T-helper 9 cell (primary cell): ENCODE measurements at regions not wholly inside any gene's neighbourhood (a gene's known extent, or its start where the extent isn't known, plus 50 kb on each side); places are given as distances from the start of the nearest gene placed in this dataset.
"Not testable (repeated sequence)": the region's sequence is repeated elsewhere in the genome, so short reads cannot be mapped to it uniquely, and the experiment has no call there.

Experiments
- DNase-seq: peaks from one replicate; pipeline ENCODE4 v3.0.0-alpha.2; 2020

DNA sequence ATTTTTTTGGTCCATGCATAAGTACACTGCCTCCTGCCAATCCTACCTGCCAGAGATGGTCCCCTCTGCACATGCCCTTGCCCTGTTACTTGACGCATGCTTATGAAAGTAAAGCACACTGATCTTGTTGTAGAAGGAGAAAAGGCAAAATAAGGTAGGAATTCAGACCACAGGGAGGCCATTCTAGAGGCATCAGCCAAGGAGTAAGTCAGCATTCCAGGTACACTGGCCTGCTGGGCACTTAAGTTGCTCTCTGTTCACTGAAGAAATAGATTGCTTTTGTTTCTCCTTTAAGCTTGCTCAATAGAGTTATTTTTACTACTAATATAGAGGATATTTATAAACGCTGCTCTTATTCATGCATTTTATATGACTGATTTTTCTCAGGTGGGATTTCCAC lies 604.4 kb downstream of the TDRD15 start:
- no peak for DNase-seq

DNA sequence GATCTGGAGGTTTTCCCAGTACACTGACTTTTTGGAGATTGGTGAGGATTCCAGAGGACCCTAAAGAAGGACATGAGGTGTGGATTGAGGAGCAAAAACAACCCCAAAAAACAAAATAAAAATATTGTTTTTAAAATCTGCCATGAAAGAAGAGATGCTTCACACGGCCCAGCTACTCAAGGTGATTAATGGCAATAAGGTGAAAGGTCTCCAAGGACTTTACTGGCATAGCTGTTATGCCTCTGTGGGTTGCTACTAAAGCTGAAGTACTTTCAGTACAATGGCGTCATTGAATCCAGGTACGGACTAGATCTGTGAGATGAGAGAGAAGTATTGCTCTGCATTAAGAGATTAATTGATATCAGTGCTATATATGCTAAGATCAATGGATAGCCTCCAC lies 606.4 kb downstream of the TDRD15 start:
- DNase-seq = no peak

DNA sequence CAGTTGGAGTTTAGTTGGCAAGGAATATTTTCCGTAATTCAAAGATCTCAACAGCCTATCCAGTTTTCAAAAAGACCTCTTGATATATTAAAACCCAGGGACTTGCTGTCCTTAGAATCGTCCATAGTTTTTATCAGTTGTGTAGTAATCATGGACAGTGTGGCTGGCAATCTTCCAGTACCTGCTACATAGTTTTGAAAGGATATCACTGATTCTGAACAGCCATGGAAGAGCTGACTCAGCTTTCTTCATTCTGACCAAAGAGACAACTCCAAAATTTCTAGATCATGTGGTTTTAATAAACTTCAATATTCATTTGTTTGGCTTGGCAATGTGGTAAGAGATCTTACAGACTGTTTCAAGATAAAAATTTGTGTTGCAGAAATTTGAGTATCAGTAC lies 616.7 kb downstream of the TDRD15 start:
- no peak for DNase-seq

DNA sequence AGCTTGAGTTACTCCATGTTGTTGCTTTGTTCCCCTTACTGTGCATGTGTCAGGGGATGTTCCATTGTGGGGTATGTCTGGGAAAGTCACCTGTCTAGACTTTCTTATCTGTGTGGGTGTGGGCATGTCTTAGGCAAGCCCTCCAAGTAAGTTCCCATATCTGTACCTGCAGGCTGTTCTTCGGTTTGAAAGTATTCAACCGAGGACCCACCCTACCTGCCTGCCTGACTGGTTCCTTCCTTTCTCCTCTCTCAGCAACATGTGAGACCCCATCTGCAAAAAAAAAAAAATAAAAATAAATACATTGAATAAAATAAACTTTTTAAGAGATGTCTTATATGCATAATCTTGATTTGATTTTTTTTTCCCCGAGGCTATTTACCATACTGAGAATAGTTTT lies 622.7 kb downstream of the TDRD15 start:
- DNase-seq = no peak

DNA sequence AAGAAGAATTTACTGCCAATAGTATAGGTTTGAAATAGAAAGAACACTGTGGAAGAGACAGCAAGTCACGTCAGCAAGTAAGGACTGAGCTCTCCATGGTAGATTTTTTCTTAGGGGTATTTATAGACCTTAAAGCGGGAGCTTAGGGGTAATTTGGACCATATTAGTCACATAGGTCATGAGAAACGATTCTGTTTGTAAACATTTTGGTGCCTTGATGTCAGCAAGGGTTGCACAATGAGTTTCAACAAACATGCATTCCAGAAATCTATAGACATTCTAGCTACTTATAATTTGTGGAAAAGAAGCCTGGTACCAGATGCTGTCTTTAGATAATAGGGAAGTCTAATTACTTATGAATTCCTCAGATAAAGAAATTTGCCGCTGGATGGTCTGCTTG lies 624.7 kb downstream of the TDRD15 start:
- DNase-seq = no peak

DNA sequence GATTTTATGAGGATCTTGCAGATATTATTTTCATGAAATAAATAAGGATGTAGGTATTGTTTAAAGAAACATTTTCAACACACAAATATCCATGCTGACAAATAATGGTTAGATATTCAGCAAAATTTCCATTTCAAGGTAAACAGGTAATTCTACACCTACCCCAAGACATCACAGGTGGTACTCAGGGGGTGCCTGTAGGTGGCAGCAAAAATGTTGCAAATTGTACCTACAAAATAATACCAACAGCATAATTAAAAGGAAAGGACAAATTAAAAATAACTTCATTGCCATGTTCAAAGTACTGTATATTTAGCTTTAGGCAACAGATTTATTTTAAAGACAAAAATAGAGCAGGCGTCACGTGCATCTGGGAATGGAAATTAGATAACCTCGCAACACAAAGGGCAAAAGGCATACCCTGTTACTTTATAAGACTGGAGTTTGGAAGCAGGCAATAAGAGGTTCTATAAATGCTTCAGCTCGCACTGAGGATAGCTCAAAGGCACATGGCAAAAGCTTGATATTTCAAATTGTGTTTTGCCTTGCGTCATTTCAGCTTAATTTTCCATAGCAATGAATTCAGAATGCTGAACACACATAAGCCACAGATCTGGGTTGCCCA lies 630.5 kb downstream of the TDRD15 start:
- no peak for DNase-seq

DNA sequence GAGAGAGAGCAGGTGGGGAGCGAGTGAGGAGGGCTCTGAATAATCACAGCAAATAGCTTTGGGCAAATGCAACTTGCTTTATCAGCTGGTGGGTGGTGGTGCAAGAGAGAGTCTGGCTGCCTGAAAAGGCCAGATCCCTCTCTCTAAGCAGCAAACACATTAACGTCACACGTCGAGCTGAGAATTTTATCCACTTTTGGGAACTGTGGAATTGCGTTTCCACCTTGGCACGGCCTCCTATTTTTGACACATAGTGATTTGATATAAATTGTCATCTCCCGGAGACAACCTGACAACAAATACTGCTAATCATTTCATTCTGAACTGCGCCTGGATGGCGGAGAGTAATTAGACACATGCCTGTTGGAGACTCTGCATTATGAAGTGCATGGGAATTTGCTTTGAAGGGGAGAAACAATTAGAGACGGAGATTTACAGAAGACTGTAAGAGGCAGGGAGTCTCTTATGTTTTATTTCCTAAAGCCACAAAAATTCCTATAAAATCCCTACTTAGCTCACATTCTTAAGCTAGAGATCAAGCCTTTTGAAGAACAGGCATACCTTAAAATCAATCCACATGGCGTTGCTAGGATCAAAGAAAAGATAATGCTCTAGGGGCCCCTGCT lies 634.1 kb downstream of the TDRD15 start:
- DNase-seq = no peak

DNA sequence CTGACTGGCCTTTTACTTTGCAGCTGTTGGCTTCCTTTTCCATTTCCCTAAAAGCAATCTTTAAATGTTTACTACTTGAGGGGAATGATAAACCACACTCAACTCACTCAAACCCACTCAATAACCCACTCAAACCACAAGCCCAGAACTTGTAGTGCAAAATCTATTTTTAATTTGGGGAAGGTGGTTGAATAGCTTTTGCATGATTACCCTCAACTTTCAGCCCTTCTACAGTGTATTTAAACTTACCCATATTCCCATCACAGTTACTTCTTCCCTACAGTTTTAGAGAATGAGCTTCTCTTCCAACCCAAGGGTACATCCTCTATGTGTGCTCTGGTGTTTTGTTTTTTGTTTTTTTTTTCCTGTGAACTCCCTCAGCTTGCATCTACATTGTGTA lies 636.1 kb downstream of the TDRD15 start:
- DNase-seq = no peak

DNA sequence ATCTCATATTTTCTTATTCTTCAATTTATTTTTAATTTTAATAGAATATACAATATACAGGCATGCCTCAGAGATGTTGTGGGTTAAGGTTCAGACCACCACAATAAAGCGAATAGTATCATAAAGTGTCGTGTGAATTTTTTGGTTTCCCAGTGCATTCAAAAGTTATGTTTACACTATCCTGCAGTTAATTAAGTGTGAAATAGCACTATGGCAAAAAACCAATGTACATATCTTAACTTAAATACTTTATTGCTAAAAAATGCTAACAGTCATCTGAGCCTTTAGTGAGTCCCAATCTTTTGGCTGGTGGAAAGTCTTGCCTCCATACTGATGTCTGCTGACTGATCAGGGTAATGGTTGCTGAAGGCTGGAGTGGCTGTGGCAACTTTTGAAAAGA lies 637.6 kb downstream of the TDRD15 start:
- DNase-seq = no peak

DNA sequence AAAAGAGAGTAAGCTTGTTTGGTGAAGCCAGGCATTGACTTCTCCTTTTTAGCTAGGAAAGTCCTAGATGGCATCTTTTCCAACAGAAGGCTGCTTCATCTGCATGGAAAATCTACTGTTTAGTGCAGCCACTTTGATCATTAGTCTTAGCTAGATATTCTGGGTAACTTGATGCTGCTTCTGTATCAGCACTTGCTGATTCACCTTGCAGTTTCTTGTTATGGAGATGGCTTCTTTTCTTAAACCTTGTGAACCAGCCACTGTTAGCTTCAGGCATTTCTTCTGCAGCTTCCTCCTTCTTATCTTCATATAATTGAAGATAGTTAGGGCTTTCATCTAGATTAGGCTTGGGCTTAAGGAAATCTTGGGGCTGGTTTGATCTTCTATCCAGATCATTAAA lies 639.7 kb downstream of the TDRD15 start:
- no peak for DNase-seq

DNA sequence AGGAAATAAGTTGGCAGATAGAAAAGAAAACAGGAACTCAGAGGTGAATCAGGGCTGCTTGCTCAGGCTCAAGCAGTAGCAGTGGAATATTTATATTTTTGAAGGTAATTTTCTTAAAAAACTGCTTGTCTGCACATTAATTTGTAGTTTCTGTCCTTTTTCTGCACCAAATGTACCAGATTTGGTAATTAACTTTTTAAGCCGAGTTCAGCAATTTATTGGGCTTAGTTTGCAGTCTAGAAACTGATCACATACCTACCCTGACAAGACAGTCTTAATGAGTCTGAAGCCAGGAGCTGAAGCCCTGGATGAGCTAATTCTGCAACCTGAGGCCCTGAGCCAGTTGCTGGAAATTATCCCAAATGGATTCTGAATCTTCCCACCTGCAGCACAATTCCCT lies 647.0 kb downstream of the TDRD15 start:
- no peak for DNase-seq

DNA sequence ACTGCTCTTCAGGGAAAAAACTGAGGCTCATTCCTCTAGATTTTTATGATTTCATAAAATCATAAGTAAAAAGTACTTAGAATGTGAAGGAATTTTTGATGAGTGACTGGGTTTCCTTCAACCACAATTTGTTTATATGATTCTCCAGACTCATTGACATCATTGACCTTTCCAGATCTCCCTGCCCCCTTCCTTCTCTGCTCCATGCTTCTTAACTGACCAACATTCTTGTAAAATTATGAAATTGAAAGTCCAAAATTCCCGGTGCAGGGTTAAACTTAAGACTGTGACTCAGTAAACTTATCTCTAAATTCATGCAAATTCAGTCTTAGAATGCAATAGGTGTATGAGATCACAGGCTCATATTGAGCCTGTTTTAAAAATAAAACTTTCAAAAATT lies 648.9 kb downstream of the TDRD15 start:
- no peak for DNase-seq

DNA sequence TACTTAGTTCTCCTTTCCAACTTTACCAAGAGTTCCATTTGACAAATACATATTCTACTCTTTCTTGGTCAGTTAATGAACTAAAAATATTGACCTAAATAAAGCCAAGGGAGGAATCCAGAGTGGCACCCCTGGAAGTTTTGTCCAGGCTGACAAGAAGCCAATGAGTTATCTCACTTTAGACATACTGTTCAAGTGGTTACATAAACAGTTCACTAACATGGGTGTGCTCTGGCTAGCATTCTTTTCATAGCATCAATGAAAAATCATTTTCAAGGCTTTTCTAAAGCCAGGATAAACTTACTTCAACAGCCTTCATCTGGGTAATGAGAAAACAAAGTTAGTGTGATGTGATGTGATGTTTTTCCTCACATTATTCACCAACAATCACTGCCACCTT lies 649.4 kb downstream of the TDRD15 start:
- DNase-seq = no peak

DNA sequence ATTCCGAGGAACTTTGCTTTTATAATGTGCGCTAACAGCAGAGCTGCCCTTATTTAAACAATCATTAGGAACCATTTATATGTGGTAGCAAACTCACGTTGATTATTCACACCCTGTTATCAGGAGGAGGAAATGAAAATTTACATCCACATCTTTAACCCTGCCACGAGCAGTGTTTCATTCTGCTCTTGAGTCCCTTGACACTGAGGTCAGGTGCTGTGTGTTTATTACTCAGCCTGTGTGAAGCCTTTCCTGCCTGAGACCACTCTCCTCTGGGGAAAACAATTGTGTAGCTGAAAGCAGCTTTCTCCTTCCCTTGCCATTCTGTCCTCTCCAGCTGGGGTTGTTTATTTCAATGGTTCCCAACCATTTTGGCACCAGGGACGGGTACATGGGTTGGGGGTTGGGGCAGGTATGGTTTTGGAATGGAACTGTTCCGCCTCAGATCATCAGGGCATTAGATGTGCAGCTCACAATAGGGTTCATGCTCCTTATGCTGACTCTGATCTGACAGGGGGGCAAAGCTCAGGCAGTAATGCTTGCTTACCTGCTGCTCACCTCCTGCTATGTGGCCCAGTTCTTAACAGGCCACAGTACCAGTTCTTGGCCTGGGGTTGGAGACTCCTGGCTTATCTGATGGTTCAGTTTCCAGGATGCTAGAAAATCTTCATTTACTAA lies 651.1 kb downstream of the TDRD15 start:
- no peak for DNase-seq

DNA sequence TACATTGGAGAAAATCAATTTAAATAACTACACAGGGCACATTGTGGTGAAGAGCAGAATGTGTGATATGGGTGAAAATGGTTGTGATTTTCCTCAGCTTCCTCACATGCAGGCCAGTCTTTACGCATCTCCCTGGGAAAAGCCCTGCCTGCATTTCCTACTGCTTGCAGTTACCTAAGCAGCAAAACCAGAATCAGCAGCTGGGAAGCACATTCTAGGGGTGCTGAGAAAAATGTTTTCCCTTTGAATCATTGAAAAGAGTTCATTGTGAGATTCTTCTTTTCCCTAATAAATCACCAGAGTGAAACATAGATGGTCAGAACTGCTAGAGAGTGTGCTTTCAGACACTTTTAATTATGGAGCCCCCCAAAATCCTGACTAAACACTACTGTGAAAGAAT lies 656.0 kb downstream of the TDRD15 start:
- DNase-seq = no peak

DNA sequence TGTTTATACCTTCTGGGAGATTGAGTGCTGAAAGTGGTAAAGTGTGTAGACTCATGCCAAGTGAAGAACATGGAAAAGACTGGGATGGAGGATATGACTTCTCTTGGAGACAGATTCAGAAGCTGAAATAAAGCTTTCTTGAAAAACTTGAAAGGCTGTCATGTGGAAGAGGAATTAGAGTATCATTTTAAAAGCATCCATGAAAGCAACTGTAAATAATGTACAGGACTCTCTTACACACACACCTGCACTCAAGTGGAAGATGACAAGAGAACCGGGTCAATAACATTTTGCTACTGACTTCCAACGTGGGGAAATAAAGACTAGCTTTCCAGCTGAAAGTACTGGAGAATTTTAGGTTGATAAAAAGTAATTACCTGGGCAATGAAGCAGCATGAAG lies 658.2 kb downstream of the TDRD15 start:
- DNase-seq = no peak

DNA sequence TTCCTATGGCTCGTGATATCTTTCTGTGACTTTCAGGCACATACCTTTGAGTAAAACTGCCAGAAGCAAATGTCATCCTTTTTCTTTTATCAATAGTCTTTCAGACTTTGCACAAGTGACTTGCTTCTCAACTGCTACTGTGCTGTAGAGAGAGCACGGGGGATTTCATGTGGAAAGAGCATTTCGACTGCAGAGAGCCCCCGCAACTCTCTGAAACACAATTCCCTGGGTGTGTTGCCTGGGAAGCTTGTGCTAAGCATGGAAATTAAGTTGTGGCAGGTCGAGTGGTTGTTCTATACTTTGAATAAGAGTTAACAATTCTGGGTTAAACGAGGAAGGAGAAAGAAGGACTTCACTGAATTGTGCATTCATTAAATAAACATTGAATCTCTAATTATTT lies 659.1 kb downstream of the TDRD15 start:
- no peak for DNase-seq

DNA sequence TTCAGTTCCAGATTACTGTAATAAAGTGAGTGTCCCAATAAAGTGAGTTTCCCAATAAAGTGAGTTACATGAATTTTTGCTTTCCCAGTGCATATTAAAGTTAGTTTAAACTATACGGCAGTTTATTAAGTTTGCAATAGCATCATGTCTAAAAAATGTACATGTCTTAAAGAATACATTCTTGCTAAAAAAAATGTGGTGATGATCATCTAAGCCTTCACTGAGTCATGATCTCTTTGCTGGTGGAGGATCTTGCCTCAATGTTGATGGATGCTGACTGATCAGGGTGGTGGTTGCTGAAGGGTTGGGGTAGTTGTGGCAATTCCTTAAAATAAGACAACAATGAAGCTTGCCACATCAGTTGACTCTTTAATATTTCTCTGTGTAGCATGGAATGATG lies 664.2 kb downstream of the TDRD15 start:
- DNase-seq = no peak

DNA sequence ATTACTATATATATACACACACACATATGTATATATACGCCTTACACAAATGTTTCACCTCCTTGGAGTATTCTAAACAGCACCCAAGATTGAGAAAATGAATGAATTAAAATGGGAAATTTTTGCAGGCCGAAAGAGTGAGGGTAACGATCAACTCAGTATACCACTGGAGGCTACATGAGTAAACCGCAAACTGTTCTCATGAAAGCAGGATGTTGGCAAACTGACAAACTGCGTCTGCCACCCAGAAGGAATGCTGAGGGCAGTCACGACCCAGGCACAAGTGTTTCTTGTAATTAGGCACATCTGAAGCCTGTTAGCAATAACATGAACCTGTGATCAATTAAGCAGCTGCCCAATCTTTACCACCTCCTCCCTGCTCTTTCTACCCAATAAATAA lies 666.5 kb downstream of the TDRD15 start:
- not testable (repeated sequence) for DNase-seq

DNA sequence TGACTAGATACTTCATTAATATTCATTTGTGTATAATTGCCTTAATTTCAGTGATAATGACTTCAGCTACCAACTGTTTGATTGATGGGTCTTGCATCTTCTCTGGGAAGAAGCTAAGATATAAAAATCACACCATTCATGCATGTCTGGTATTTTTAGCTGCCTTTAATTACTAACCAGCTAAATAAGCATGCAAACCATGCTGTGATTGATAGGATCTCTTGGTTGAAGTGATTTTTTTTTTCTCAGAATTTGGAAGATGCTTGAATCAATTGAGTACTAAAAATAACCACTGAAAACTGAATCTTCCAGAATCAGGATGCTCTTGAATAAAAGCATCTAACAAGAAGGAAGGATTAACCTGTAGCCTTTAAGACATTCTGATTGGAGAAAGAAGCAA lies 668.8 kb downstream of the TDRD15 start:
- no peak for DNase-seq

DNA sequence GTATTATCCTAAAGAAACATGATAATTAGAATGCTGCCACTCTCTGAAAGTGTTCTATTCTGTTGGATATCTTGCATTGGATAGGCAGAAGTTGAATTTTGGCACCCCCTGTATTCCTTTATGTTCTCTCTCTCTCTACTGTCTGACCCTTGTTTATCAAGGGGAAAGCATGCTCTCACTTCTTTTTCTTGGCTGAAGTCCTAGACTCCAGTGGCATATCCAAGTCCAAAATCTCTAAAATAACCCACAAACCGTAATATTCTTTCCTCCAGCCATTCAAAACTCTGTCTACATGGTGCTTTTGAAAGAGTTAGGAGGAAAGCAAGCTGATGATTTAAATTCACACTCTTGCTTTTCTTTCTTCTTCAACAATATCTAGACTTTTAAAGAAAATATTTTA lies 669.7 kb downstream of the TDRD15 start:
- no peak for DNase-seq

DNA sequence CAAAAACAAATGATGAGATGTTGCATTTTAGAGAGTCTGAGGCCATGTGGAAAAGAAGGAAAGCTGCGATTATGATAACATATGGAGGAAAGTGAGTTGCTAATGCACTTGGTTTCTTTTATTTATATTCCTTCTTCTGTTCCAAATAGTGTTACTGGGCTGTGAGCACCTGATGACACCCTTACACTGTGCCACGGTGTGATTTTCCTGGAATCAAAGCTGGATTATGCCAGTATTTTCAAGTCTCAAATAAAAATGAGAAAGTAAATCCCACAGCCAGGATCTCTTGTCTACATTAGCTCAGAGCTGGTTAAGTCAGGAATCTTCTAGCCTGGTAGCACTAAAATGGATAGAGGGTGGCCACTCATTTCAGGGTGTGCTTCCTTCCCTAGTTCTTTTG lies 670.8 kb downstream of the TDRD15 start:
- no peak for DNase-seq

DNA sequence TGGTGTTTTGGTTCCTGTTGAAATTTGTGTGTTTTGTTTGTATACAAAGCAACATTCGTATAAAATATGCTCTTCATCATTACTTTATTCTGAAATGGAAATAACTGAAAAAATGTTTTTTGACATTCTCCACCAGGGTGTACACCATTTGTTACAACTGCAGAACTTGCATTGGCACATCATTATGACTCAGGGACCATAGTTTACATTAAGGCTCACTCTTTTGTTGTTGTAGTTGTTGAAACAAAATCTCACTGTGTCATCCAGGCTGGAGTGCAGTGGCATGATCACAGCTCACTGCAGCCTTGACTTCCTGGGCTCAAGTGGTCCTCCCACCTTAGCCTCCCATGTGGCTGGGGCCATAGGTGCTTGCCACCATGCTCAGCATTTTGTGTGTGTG lies 676.6 kb downstream of the TDRD15 start:
- no peak for DNase-seq

DNA sequence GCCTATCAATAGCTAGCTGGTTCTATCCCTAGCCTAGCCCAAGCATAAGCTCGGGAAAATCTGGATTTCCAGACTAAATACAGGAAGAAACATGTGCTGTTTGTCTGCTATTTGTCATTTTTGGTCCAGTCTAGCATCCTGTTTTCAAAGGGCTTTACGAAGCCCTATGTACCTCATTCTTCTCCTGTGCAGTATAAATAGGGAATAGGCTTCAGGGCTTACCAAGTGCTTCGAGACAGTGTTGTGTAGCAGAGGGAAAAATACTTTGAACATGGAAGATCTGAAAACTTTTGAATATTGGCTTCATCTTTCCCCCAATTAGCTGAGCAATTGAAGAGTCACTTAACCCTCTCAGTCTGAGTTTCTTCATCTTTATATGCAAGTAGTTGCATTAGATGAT lies 679.8 kb downstream of the TDRD15 start:
- DNase-seq = no peak

DNA sequence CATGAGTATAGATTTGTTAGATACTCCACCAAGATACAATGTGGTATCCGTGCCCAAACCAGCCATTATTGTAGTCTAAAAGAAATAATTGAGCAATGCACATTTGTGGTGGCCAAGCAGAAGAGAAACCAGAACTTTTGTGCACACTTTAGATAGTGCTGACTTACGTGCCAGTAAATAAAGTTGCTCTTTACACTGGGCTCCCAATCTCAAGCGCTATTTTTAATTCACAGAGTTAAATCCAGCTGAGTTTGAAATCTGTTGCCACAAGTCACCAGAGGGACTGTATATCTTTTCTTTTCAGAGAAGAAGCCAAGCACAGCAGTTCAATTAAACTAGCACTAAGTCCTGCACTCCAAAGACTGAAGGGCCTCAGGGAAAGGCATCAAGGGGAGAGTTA lies 680.4 kb downstream of the TDRD15 start:
- DNase-seq = no peak
